ENCODE measurements at regions not wholly inside any gene's neighbourhood (a gene's known extent, or its start where the extent isn't known, plus 50 kb on each side); places are given as distances from the start of the nearest gene placed in this dataset.

- H3K36me3 Mint-ChIP-seq (ENCODE audit: low read depth): no peaks in the 10 kb centered on the region
- Histone ChIP-seq H3K4me1 (ENCODE audit: insufficient read depth) (no peaks in the 10 kb centered on the region), H3K4me2 (no peak overlapping the region), H3K27me3 (ENCODE audit: insufficient read depth) (no peaks in the 10 kb centered on the region), H3K9me2 (ENCODE audit: insufficient read depth) (peaks cover 11% of the 10 kb centered on the region; the same call in 1 of the 2 replicates), H3K36me3 (ENCODE audit: insufficient read depth) (no peaks in the 10 kb centered on the region), H3K4me3 (no peak overlapping the region), H3F3A (replicated peaks; ENCODE audit: low read depth) (no peaks in the 10 kb centered on the region), H3K27ac (ENCODE audit: low read depth) (no peak overlapping the region), H3K79me2 (replicated peaks; ENCODE audit: insufficient read depth) (no peaks in the 10 kb centered on the region), H2AFZ (no peak overlapping the region), H4K20me1 (replicated peaks; ENCODE audit: insufficient read depth) (no peaks in the 10 kb centered on the region)
- DNase-seq (ENCODE audit: low spot score): no peak
- no peak overlapping the region for H3K27ac Mint-ChIP-seq
- TF ChIP-seq ETS1 (IDR thresholded peaks at IDR 0.05): no peak
- TF ChIP-seq REST (IDR thresholded peaks at IDR 0.05; ENCODE audit: unreplicated experiment): no peak
- no peak for TF ChIP-seq CTCF (conservative IDR thresholded peaks at IDR 0.05; ENCODE audit: low read depth in 2 of 2)
- no peak for TF ChIP-seq ZNF331 (CRISPR knock-in tag; IDR thresholded peaks at IDR 0.05; ENCODE audit: low read depth)
- no peak for TF ChIP-seq JUNB (IDR thresholded peaks at IDR 0.05; ENCODE audit: unreplicated experiment)
- TF ChIP-seq ZNF114 (CRISPR knock-in tag; IDR thresholded peaks at IDR 0.05): no peak
- TF ChIP-seq CREB1 (CRISPR knock-in tag; IDR thresholded peaks at IDR 0.05; ENCODE audit: low read depth): no peak
- TF ChIP-seq NANOG (IDR thresholded peaks at IDR 0.05; ENCODE audit: borderline replicate concordance): no peak
- no peak for TF ChIP-seq EZH2phosphoT487 (IDR thresholded peaks at IDR 0.05; ENCODE audit: unreplicated experiment)
- TF ChIP-seq EZH2 (IDR thresholded peaks at IDR 0.05; ENCODE audit: low read depth, unreplicated experiment): no peak
- no peak for TF ChIP-seq POLR2AphosphoS5 (IDR thresholded peaks at IDR 0.05; ENCODE audit: low read depth)
- no peak for TF ChIP-seq STAT1 (IDR thresholded peaks at IDR 0.05; ENCODE audit: unreplicated experiment)
- no peak for TF ChIP-seq ZNF462 (CRISPR knock-in tag; IDR thresholded peaks at IDR 0.05)
- H3K4me1 Mint-ChIP-seq: no peaks in the 10 kb centered on the region
- no peak for ATAC-seq
- H3K9me3 Mint-ChIP-seq: no peaks in the 10 kb centered on the region
- no peaks in the 10 kb centered on the region for H3K27me3 Mint-ChIP-seq (ENCODE audit: insufficient read depth, low read depth, poor library complexity)
- H3K4me3 Mint-ChIP-seq: no peak overlapping the region
These were observed 1134.4 kb downstream of the GALC start for GRCh38 chr14:86858591-86858990.

Data from GM23338 (cell line).